ENCODE measurements at regions not wholly inside any gene's neighbourhood (a gene's known extent, or its start where the extent isn't known, plus 50 kb on each side); places are given as distances from the start of the nearest gene placed in this dataset.

- CTCF ChIA-PET, result no interaction called here
- no peaks in the 10 kb centered on the region for H3K9me3 ChIP-seq (ENCODE audit: control insufficient read depth, insufficient read depth, low read depth, low read length)
- POLR2A ChIA-PET, result no interaction called here
- intact Hi-C loops (cut with micrococcal nuclease; ENCODE audit: unreplicated experiment) (no loop called here), in situ Hi-C loops (cut with HindIII; ENCODE audit: low pct_unique_long_range_greater_than_20kb, low sequenced_read_pairs) (no loop called here)
- no peak overlapping the region for H3K27ac ChIP-seq (ENCODE audit: low read length)
- no peak for DNase-seq (ENCODE audit: low read depth, low spot score)
- H3K27me3 ChIP-seq (ENCODE audit: control insufficient read depth, insufficient read depth, low read length), result no peaks in the 10 kb centered on the region
- no peak for ATAC-seq
- no TSS peak for BruUV-seq (replicated peaks)
- no peak overlapping the region for H3K4me3 ChIP-seq (ENCODE audit: low read depth in 2 of 2, low read length in 2 of 2)
- no peak for TF ChIP-seq POLR2AphosphoS5 (IDR thresholded peaks at IDR 0.05; ENCODE audit: low read depth, low read length)
- no peak for TF ChIP-seq TCF7L2 (IDR thresholded peaks at IDR 0.05; ENCODE audit: low read depth, low read length)
- TF ChIP-seq REST (IDR thresholded peaks at IDR 0.05; ENCODE audit: insufficient read depth in 1 of 2, low read depth in 2 of 2, low read length in 1 of 2), result no peak
- no peak for TF ChIP-seq CTCF (IDR thresholded peaks at IDR 0.05)
- no peak for TF ChIP-seq SIN3A (IDR thresholded peaks at IDR 0.05; ENCODE audit: borderline replicate concordance, insufficient read depth, low read depth, low read length)
- no peaks in the 10 kb centered on the region for H3K4me1 ChIP-seq (ENCODE audit: control insufficient read depth, insufficient read depth, low read length)
- no peaks in the 10 kb centered on the region for H3K36me3 ChIP-seq (ENCODE audit: control insufficient read depth, insufficient read depth, low read length)
These were observed 229.2 kb upstream of the PLEKHG7 start for GRCh38 chr12:92473564-92473963.

- H3K9me3 ChIP-seq (ENCODE audit: control insufficient read depth, insufficient read depth, low read depth, low read length), result no peaks in the 10 kb centered on the region
- no peak for DNase-seq (ENCODE audit: low read depth, low spot score)
- BruUV-seq (replicated peaks), result no TSS peak
- H3K4me3 ChIP-seq (ENCODE audit: low read depth in 2 of 2, low read length in 2 of 2), result no peak overlapping the region
- no peaks in the 10 kb centered on the region for H3K27me3 ChIP-seq (ENCODE audit: control insufficient read depth, insufficient read depth, low read length)
- TF ChIP-seq SIN3A (IDR thresholded peaks at IDR 0.05; ENCODE audit: borderline replicate concordance, insufficient read depth, low read depth, low read length) (no peak), REST (IDR thresholded peaks at IDR 0.05; ENCODE audit: insufficient read depth in 1 of 2, low read depth in 2 of 2, low read length in 1 of 2) (no peak), POLR2AphosphoS5 (IDR thresholded peaks at IDR 0.05; ENCODE audit: low read depth, low read length) (no peak), TCF7L2 (IDR thresholded peaks at IDR 0.05; ENCODE audit: low read depth, low read length) (no peak), CTCF (IDR thresholded peaks at IDR 0.05) (no peak)
- H3K27ac ChIP-seq (ENCODE audit: low read length), result no peak overlapping the region
- ChIA-PET CTCF (no interaction called here), POLR2A (no interaction called here)
- in situ Hi-C loops (cut with HindIII; ENCODE audit: low pct_unique_long_range_greater_than_20kb, low sequenced_read_pairs) (no loop called here), intact Hi-C loops (cut with micrococcal nuclease; ENCODE audit: unreplicated experiment) (no loop called here)
- no peaks in the 10 kb centered on the region for H3K4me1 ChIP-seq (ENCODE audit: control insufficient read depth, insufficient read depth, low read length)
- no peak for ATAC-seq
- H3K36me3 ChIP-seq (ENCODE audit: control insufficient read depth, insufficient read depth, low read length), result no peaks in the 10 kb centered on the region
These were observed 230.6 kb upstream of the PLEKHG7 start for GRCh38 chr12:92472201-92472600.
